ENCODE measurements at regions not wholly inside any gene's neighbourhood (a gene's known extent, or its start where the extent isn't known, plus 50 kb on each side); places are given as distances from the start of the nearest gene placed in this dataset.

GRCh38 chr4:157634057-157634456, 413.5 kb downstream of the GRIA2 start:
- TF ChIP-seq POLR2A (IDR thresholded peaks at IDR 0.05) (no peak), CTCF (IDR thresholded peaks at IDR 0.05) (no peak), POLR2AphosphoS5 (IDR thresholded peaks at IDR 0.05) (no peak)

Measured in prostate gland (tissue), 2 donors.